Keratinocyte (primary cell): ENCODE measurements at regions not wholly inside any gene's neighbourhood (a gene's known extent, or its start where the extent isn't known, plus 50 kb on each side); places are given as distances from the start of the nearest gene placed in this dataset.

Experiments
- DNase-seq: peaks from one replicate; pipeline ENCODE4 v3.0.0-alpha.2; 2011; ENCODE audit warnings: low read depth, missing footprints, low spot score
- FAIRE-seq: peaks from 2 replicates; lab custom pipeline; 2011; peaks lifted over from hg19 to GRCh38; lab: Jason Lieb, UNC
- H2AFZ ChIP-seq: 2 replicates; pipeline ENCODE4 v1.6.0; 2012; ENCODE audit warnings: low read length, control low read depth, inconsistent platforms; ENCODE audit not compliant: control insufficient read depth
- H3K27ac ChIP-seq: 2 replicates; pipeline ENCODE4 v1.5.1; 2011; ENCODE audit warnings: low read length; ENCODE audit not compliant: control insufficient read depth, insufficient read depth
- H3K27me3 ChIP-seq: 3 replicates; pipeline ENCODE4 v1.6.0; 2011; ENCODE audit warnings: low read length; ENCODE audit not compliant: control insufficient read depth, insufficient read depth; ENCODE audit errors: extremely low read depth
- H3K36me3 ChIP-seq, 2 experiments: 2 replicates in 1 of 2; 3 replicates in 1 of 2; pipeline ENCODE4 v1.5.1; 2011; ENCODE audit warnings: low read length in 2 of 2, mild to moderate bottlenecking in 1 of 2; ENCODE audit not compliant: control insufficient read depth in 2 of 2, insufficient read depth in 2 of 2; ENCODE audit errors: extremely low read depth in 1 of 2
- H3K4me1 ChIP-seq: 3 replicates; pipeline ENCODE4 v1.5.1; 2011; ENCODE audit warnings: low read length; ENCODE audit not compliant: control insufficient read depth, insufficient read depth; ENCODE audit errors: extremely low read depth
- H3K4me2 ChIP-seq: 3 replicates; pipeline ENCODE4 v1.6.0; 2011; ENCODE audit warnings: low read depth, low read length; ENCODE audit not compliant: control insufficient read depth, insufficient read depth; ENCODE audit errors: extremely low read depth
- H3K4me3 ChIP-seq, 3 experiments: fragments of 200-600 bp in 1 of 3; sonication (generic) in 1 of 3; 2 replicates in 2 of 3; 3 replicates in 1 of 3; pipeline ENCODE4 v1.5.1; 2011 to 2016; ENCODE audit warnings: low read length in 3 of 3, mild to moderate bottlenecking in 3 of 3, control low read depth in 2 of 3, inconsistent platforms in 1 of 3, low read depth in 1 of 3, mixed read lengths in 1 of 3, mixed run types in 1 of 3, moderate library complexity in 1 of 3; ENCODE audit not compliant: control insufficient read depth in 2 of 3, insufficient read depth in 2 of 3; ENCODE audit errors: extremely low read depth in 1 of 3
- H3K79me2 ChIP-seq: 2 replicates; pipeline ENCODE4 v1.6.0; 2012; ENCODE audit warnings: low read length; ENCODE audit not compliant: control insufficient read depth, insufficient read depth
- H3K9ac ChIP-seq: 3 replicates; pipeline ENCODE4 v1.6.0; 2011; ENCODE audit warnings: low read length; ENCODE audit not compliant: control insufficient read depth, insufficient read depth; ENCODE audit errors: extremely low read depth
- H3K9me1 ChIP-seq: 3 replicates; pipeline ENCODE4 v1.6.0; 2011; ENCODE audit warnings: low read length; ENCODE audit not compliant: control insufficient read depth, insufficient read depth; ENCODE audit errors: extremely low read depth
- H3K9me3 ChIP-seq: 2 replicates; pipeline ENCODE4 v1.5.1; 2012; ENCODE audit warnings: low read depth, low read length; ENCODE audit not compliant: control insufficient read depth
- H4K20me1 ChIP-seq: 3 replicates; pipeline ENCODE4 v1.6.0; 2011; ENCODE audit warnings: low read length; ENCODE audit not compliant: control insufficient read depth, insufficient read depth; ENCODE audit errors: extremely low read depth
- EZH2 ChIP-seq: IDR thresholded peaks from one replicate; pipeline ENCODE4 v1.6.1; 2012; ENCODE audit warnings: inconsistent platforms, mild to moderate bottlenecking, low read length, moderate library complexity
- dilution Hi-C: fragments of 300-500 bp; cut with MboI; formaldehyde crosslinking; loops from one replicate; pipeline ENCODE4 v1.7.0; 2020; ENCODE audit warnings: low sequenced_read_pairs; ENCODE audit not compliant: extremely low pct_ligation_motif_present
- TF ChIP-seq, protein P1 (sequence below), 3 experiments: IDR thresholded peaks in 1 of 3; conservative IDR thresholded peaks in 1 of 3; optimal IDR thresholded peaks in 1 of 3; 2 replicates in 2 of 3; 3 replicates in 1 of 3; pipeline versions ENCODE3 to v1.5.1; 2011; ENCODE audit warnings: low read length in 3 of 3, mild to moderate bottlenecking in 3 of 3, moderate library complexity in 2 of 3, control low read depth in 1 of 3, inconsistent platforms in 1 of 3; ENCODE audit not compliant: insufficient read depth in 2 of 3; ENCODE audit errors: extremely low read depth in 1 of 3

DNA sequence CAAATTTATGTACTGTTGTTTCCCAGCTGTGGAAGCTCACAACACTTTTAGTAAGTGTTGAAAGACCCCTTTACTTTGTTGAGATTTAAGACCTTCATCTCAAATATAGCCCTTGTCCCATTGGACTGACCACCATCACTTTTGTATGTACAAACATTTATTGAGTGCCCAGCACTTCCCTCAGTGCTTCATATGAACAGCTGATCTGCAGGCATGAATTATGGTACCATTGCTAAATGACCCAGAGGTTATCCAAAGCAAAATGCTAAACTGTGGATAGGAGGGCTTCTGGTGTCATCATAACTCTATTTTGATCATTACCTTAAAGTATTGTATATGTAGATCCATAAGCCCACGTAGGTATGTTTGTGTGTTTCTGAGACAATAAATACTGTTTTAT lies 285.7 kb upstream of the RGS6 start:
- H3K9me3 ChIP-seq, result no peaks in the 10 kb centered on the region
- DNase-seq (no peak), FAIRE-seq (no peak)
- no peak overlapping the region for H3K27ac ChIP-seq
- peaks cover 0 to 2% of the 10 kb centered on the region in 2 experiments for H3K36me3 ChIP-seq
- H3K4me2 ChIP-seq, result no peak overlapping the region
- no peaks in the 10 kb centered on the region for H3K27me3 ChIP-seq
- H2AFZ ChIP-seq, result no peak overlapping the region
- no peaks in the 10 kb centered on the region for H3K9me1 ChIP-seq
- H4K20me1 ChIP-seq, result no peaks in the 10 kb centered on the region
- no peak overlapping the region for H3K9ac ChIP-seq
- peaks cover 6% of the 10 kb centered on the region for H3K4me1 ChIP-seq
- H3K79me2 ChIP-seq, result no peaks in the 10 kb centered on the region
- TF ChIP-seq, protein P1, sequence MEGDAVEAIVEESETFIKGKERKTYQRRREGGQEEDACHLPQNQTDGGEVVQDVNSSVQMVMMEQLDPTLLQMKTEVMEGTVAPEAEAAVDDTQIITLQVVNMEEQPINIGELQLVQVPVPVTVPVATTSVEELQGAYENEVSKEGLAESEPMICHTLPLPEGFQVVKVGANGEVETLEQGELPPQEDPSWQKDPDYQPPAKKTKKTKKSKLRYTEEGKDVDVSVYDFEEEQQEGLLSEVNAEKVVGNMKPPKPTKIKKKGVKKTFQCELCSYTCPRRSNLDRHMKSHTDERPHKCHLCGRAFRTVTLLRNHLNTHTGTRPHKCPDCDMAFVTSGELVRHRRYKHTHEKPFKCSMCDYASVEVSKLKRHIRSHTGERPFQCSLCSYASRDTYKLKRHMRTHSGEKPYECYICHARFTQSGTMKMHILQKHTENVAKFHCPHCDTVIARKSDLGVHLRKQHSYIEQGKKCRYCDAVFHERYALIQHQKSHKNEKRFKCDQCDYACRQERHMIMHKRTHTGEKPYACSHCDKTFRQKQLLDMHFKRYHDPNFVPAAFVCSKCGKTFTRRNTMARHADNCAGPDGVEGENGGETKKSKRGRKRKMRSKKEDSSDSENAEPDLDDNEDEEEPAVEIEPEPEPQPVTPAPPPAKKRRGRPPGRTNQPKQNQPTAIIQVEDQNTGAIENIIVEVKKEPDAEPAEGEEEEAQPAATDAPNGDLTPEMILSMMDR (optimal IDR thresholded peaks at IDR 0.05 in 1 of 3, IDR thresholded peaks at IDR 0.05 in 1 of 3, conservative IDR thresholded peaks at IDR 0.05 in 1 of 3; ENCODE audit: extremely low read depth in 1 of 3, insufficient read depth in 2 of 3, low read length in 3 of 3), result no peak
- no peak for TF ChIP-seq EZH2
- no peak overlapping the region for H3K4me3 ChIP-seq
- dilution Hi-C loops, result no loop called here

DNA sequence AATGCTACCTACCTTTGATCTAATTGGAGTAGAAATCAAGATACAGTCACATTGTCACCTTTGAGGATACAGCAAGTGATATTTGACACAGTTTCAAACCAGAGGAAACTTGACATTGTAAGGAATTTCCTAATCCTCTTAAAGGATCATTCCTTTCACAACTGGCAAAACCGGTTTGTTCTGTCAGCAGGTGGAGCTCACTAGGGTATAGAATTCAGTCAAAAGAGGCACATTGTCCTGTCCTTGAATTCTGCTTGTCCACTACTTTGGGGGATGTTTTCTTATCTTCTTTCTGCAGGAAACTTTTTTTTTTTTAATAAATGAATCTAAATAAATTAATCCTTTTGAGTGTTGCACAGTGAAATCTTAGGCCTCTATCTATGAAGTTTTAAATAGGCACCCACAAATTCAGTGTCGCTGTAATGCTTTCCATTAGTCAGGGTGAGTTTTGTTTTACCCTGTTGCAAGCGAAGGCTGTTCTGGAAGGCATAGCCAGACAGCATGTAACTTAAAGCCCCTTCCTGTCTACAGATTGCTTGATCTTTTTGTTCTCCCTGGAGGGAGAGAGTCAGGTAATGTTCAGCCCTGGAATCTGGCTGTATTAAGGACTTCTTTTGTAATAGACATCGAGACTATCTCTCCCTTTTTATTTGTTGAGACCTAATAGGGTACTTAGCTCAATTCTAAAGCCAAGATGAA lies 285.0 kb upstream of the RGS6 start:
- no peak overlapping the region for H2AFZ ChIP-seq
- peaks cover 2% of the 10 kb centered on the region for H3K9me3 ChIP-seq
- no peaks in the 10 kb centered on the region for H4K20me1 ChIP-seq
- dilution Hi-C loops, result no loop called here
- H3K4me2 ChIP-seq, result no peak overlapping the region
- H3K27ac ChIP-seq, result no peak overlapping the region
- no peak overlapping the region for H3K4me3 ChIP-seq
- TF ChIP-seq, protein P1 (optimal IDR thresholded peaks at IDR 0.05 in 1 of 3, IDR thresholded peaks at IDR 0.05 in 1 of 3, conservative IDR thresholded peaks at IDR 0.05 in 1 of 3; ENCODE audit: extremely low read depth in 1 of 3, insufficient read depth in 2 of 3, low read length in 3 of 3), result no peak
- FAIRE-seq (peak; percentile 58), DNase-seq (no peak)
- no peak overlapping the region for H3K9ac ChIP-seq
- no peaks in the 10 kb centered on the region for H3K79me2 ChIP-seq
- peaks cover 6% of the 10 kb centered on the region for H3K4me1 ChIP-seq
- H3K9me1 ChIP-seq, result no peaks in the 10 kb centered on the region
- peaks cover 0 to 3% of the 10 kb centered on the region in 2 experiments for H3K36me3 ChIP-seq
- no peaks in the 10 kb centered on the region for H3K27me3 ChIP-seq
